D341Med (cell line): ENCODE measurements at regions not wholly inside any gene's neighbourhood (a gene's known extent, or its start where the extent isn't known, plus 50 kb on each side); places are given as distances from the start of the nearest gene placed in this dataset.
A peak's percentile ranks its signal among the peaks of the same experiment; 100 is the strongest.
"Not testable (repeated sequence)": the region's sequence is repeated elsewhere in the genome, so short reads cannot be mapped to it uniquely, and the experiment has no call there.

Source experiments
- DNase-seq: peaks from one replicate; pipeline ENCODE4 v3.0.0; 2012; ENCODE audit warnings: low spot score

- no peak for DNase-seq
Measured at GRCh38 chr4:19155568-19155967, 1096.1 kb upstream of the SLIT2 start.

DNA sequence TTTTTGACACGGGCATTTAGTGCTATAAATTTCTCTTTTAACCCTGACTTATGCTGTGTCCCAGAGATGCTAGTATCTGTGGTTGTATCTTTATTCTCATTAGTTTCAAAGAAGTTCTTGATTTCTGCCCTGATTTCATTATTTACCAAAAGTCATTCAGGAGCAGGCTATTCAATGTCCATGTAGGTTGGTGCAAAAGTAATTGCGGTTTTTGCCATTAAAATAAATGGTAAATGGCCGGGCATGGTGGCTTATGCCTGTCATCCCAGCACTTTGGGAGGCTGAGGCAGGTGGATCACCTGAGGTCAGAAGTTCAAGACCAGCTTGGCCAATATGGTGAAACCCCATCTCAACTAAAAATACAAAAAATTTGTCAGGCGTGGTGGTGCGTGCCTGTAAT, 1097.4 kb upstream of the SLIT2 start:
- DNase-seq, result not testable (repeated sequence)

GRCh38 chr4:19152264-19152663, 1099.4 kb upstream of the SLIT2 start:
- no peak for DNase-seq

GRCh38 chr4:19151684-19152083, 1100.0 kb upstream of the SLIT2 start:
- no peak for DNase-seq

- DNase-seq, result no peak
Measured at GRCh38 chr4:19146038-19146437, 1105.7 kb upstream of the SLIT2 start.

GRCh38 chr4:19135895-19136633, 1114.5 kb upstream of the LCORL start:
- no peak for DNase-seq

DNA sequence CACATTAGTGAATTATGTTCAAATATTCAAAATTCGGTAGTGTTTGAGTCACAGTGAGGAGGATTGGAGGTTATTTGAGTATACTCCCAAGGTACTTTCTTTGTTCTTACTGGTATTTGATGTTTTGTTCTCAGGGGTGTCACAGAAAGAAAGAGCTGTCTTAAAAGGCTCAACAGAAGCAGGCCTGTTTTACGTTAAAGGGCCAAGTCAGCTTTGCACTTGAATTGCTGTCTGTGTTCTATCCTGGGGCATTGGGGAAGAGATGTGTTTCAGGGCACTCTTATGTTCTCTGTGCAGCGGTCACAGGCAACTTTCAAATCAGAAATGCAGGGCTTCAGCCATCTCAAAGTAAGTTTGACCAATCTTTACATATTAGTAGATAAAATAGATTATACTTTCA, 1113.1 kb upstream of the LCORL start:
- DNase-seq, result no peak

- DNase-seq, result no peak
Measured at GRCh38 chr4:19133315-19133714, 1111.8 kb upstream of the LCORL start.

DNA sequence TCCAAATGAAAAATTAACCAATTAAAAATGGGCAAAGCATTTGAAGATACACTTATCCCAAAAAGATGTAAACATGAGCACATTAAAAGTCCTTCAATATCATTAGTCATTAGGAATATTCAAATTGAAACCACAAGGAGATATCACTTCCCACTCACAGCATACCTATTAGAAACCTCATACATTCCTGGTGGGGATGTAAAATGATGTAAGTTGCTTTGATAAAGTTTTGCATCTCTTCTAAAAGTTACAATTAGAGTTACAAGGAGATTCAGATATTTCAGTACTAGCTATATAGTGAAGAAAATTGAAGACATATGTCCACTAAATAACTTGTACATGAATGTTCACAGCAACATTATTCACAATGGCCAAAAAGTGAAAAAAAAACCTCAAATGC, 1109.3 kb upstream of the LCORL start:
- no peak for DNase-seq

DNA sequence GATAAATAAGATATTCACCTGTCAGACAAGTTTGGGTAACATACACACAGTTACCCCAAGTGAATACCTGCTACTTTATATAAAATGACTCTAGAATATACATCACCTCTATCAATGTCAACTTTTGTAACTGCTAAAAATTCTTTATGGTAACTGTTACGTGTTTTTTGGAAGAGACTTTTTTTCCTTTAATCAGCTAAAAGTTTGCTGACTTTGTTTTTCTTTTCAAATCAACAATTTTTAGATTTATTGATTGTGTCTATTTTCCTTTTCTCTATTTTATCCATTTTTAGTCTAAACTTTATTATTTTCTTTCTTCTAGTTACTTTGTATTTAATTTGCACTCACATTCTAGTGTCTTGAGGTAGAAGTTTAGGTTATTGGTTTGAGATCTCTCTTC, 1106.6 kb upstream of the LCORL start:
- no peak for DNase-seq

DNA sequence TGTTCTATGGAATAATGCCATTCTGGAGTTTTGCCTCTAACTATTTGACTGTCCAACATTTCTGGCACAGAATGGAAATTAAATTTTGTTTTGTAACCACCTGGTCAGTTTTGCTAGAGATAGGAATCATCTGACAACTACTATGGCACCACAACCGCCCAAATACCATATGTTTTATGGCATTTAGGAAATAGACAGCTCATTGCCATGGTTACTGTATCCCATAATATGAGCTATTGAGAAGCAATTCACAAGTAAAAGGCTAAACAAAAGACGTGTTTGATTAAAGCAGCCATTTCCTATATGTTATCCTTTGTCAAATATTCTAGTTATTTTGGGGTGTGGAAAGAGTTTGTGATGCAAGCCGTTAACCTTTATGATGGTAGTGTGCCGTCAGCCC, 1105.3 kb upstream of the LCORL start:
- DNase-seq, result no peak

DNA sequence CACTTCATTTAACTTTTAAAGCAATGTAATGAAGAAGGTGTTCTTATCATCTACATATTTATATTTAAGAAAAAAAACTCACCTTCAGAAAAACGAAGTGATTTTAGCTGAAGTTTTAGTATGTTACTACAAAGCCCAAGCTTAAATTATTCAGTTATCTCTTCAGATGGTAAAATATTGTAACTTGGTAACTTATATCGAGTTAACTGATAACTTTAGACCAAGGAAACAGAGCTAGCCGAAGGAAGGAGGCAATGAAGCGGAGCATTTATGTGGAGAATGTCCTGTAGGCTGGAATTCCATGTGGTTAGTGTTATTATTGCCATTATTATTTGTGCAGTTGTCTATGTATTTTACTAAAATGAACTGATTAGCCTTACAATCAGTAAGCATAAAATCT, 1102.1 kb upstream of the LCORL start:
- no peak for DNase-seq

GRCh38 chr4:19119904-19120560, 1098.5 kb upstream of the LCORL start:
- DNase-seq, result no peak

DNA sequence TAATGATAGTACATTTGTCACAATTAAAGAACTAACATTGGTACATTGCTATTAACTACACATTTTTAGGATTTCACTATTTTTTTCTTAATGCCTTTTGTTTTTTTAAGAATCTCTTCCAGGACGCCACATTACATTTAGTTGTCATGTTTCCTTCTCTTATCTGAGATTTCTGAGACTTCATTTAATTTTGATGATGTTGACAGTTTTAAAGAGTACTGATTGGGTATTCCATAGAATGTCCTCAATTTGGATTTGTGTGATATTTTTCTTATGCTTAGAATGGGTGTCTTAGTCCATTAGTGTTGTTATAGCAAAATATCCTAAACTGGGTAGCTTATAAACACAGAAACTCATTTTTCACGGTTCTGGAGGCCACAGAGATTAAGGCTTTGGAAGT, 1095.5 kb upstream of the LCORL start:
- DNase-seq, result no peak

DNA sequence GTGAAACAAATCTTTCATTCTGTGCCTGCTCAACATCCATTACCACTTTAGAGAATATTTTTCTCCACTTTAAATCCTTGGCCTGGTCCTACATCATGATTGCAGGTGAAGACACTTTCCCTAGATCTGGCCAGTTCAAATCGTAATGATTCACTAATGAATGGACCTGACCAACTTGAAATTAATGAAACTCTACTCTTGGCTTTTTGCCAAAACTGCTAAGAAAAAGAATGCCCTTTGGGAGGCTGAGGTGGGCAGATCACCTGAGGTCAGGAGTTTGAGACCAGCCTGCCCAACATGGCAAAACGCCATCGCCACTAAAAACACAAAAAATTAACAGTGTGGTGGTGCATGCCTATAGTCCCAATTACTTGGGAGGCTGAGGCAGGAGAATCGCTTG, 1082.6 kb upstream of the LCORL start:
- DNase-seq, result no peak

- no peak for DNase-seq
Measured at GRCh38 chr4:19095491-19096046, 1074.0 kb upstream of the LCORL start.

- no peak for DNase-seq
Measured at GRCh38 chr4:19093951-19094350, 1072.4 kb upstream of the LCORL start.

- no peak for DNase-seq
Measured at GRCh38 chr4:19092797-19093196, 1071.2 kb upstream of the LCORL start.

- DNase-seq, result peak; percentile 56
Measured at GRCh38 chr4:19074036-19074435, 1052.5 kb upstream of the LCORL start.

- no peak for DNase-seq
Measured at GRCh38 chr4:19063662-19064061, 1042.1 kb upstream of the LCORL start.

DNA sequence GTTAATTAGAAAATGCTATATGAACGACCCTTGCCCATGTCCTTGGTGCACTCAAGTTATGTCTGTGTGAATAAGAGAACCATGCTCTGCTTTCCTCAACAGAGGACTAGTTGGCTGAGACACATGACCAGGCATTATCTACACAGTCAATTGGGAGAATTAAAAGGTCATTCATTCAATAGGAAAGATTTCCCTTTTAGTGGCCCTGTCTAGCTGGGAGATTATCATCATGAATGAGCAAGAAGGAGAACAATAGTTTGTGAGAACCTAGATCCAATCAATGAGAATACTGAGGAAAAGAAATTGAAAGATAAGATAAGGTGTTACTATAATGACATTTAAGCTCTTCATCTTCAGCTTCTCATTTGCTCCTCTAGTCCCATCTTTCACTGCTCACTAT, 1033.4 kb upstream of the LCORL start:
- DNase-seq, result no peak

GRCh38 chr4:19051831-19052230, 1030.3 kb upstream of the LCORL start:
- DNase-seq, result no peak

DNA sequence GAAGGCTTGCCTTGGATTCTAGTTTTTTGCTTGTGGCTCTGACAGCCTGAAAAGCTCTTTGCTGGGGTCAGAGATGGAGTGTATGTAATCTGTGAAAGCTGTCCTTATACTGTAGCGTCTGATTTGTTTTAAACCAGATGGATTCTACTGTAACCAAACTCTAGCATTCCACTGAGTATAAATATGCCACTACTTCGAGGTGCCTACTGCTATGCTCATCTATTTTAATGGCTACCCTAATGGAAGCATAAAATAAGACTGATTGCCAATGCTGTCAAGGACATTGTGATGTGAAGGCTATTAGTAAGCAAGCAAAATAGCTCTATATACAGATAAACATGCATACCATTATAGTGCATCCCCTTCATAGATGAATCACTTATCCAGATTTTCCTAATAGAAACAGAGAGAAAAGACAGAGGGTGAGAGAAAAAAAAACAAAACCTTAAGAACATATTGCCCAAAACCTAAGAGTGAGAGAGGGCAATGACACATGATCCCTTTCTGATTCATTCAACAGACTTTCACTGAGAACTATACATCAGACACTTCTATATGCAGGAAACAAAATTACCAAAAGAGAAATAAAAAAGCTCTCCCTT, 1025.8 kb upstream of the LCORL start:
- DNase-seq, result no peak
